Stimulated activated naive CD8-positive, alpha-beta T cell treated with anti-CD3 and anti-CD28 coated beads, Interleukin-15, Interleukin-2, amounts not matched to agents 100 ng/mL and 50 ng/mL, for 24 hours (primary cell): ENCODE measurements at regions not wholly inside any gene's neighbourhood (a gene's known extent, or its start where the extent isn't known, plus 50 kb on each side); places are given as distances from the start of the nearest gene placed in this dataset.
"Not testable (repeated sequence)": the region's sequence is repeated elsewhere in the genome, so short reads cannot be mapped to it uniquely, and the experiment has no call there.

Experiments used
- H3K27ac Mint-ChIP-seq: one replicate; pipeline ENCODE4 v1.8.0; 2021; ENCODE audit warnings: mild to moderate bottlenecking, mixed read lengths
- H3K27me3 Mint-ChIP-seq: one replicate; pipeline ENCODE4 v1.8.0; 2021; ENCODE audit warnings: mixed read lengths
- H3K36me3 Mint-ChIP-seq: one replicate; pipeline ENCODE4 v1.8.0; 2021; ENCODE audit warnings: low read depth, mixed read lengths
- H3K4me1 Mint-ChIP-seq: one replicate; pipeline ENCODE4 v1.8.0; 2021; ENCODE audit warnings: low read depth, mixed read lengths
- H3K4me3 Mint-ChIP-seq: one replicate; pipeline ENCODE4 v1.8.0; 2021; ENCODE audit warnings: mild to moderate bottlenecking, mixed read lengths
- H3K9me3 Mint-ChIP-seq: one replicate; pipeline ENCODE4 v1.8.0; 2021; ENCODE audit warnings: mixed read lengths

DNA sequence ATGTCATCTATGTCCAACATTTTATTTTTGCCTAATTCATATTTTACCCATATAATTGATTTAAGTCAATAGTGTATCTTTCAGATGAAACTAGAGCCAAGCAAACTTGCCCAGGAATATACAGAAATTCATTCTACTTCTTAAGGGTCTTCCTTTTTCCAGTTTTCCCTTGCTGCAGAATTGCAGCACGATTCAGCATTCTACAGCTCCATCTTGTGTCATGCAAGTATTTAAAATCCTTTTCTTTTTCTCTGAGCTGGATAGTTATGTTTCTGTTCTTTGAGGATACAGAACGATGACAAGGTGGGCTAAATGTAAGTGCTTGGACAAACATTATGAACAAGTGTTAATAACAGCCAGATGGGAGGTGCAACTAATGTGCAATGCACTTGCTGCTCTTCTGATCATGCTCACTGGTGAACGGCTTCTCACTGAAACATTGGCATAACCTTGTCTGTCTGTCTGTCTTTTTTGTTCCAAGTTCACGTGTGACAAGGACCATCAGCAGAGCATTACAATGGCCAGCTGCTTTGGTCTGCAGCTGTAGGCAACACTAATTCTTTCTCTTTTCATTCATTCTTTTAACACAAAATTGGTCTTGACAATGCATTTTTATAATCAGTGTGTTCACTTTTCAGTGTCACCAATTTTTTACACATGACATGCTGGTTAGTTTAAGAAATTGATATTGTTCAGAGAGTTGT, 1821.7 kb downstream of the ARAP2 start:
- no peaks in the 10 kb centered on the region for H3K27me3 Mint-ChIP-seq
- H3K4me3 Mint-ChIP-seq, result no peak overlapping the region
- H3K36me3 Mint-ChIP-seq, result no peaks in the 10 kb centered on the region
- H3K27ac Mint-ChIP-seq, result no peak overlapping the region
- H3K9me3 Mint-ChIP-seq, result peaks cover 6% of the 10 kb centered on the region
- H3K4me1 Mint-ChIP-seq, result no peaks in the 10 kb centered on the region

DNA sequence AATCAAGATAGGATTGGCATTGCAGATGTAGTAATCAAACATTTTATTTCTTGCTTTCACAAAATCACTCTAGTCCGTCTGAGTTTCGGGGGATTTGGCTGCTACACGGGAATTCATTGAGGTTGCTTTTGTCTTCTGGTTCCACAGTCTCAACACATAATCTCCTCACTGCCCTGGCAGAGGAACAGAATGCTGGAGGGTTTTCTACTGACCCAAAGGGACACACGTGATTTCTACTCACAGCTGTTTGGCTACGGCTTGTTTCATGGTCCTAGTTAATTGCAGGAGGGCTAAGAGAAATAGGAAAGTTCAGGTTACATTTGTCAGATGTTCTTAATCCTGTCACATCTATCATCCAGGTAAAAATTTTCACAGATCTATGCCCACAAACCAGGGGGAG, 1811.6 kb downstream of the ARAP2 start:
- Mint-ChIP-seq H3K27ac (no peak overlapping the region), H3K9me3 (peaks cover 6% of the 10 kb centered on the region), H3K4me3 (no peak overlapping the region), H3K27me3 (no peaks in the 10 kb centered on the region), H3K4me1 (no peaks in the 10 kb centered on the region), H3K36me3 (no peaks in the 10 kb centered on the region)

DNA sequence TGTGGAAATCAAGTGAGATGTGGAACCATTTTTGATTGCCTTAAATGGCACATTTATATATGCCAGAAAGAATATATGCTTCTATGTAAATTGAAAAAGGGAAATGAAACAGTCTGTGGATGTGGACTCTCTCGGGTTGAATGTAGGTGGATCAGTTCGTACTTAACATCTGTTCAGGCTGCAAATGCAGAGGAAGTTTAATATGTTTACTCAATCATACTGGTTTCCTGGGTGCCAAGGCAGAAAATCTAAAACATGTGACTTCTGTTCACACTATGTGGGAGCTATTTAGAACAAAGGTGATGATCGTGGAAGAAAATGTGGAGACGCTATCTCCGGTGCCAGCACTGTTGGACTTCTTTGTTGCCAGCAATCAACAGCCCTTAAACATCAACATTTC, 1809.9 kb downstream of the ARAP2 start:
- H3K9me3 Mint-ChIP-seq, H3K27me3 Mint-ChIP-seq: not testable (repeated sequence)

DNA sequence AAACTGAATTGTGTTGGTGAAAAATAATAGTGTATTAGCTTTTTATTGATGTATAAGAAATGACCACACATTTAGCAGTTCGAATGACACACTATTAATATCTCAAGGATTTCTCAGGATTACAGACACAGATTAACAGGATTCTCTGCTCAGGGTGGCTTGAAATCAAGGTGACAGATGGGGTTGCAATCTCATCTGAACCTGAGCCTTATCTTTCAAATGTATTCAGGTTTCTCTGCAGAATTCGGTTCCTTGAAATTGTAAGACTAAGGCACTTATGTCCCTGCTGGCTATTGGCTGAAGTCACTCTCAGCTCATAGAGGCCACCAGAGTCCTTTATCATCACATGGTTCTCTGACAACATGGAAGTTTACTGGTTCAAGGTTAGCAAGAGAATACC, 1780.1 kb downstream of the ARAP2 start:
- Mint-ChIP-seq H3K4me1 (no peaks in the 10 kb centered on the region), H3K27ac (no peak overlapping the region), H3K36me3 (no peaks in the 10 kb centered on the region), H3K4me3 (no peak overlapping the region), H3K27me3 (no peaks in the 10 kb centered on the region), H3K9me3 (peaks cover 4% of the 10 kb centered on the region)

More for the DNA sequence above, 1809.9 kb downstream of the ARAP2 start:
- H3K4me1 Mint-ChIP-seq, H3K4me3 Mint-ChIP-seq, H3K36me3 Mint-ChIP-seq, H3K27ac Mint-ChIP-seq: not testable (repeated sequence)

DNA sequence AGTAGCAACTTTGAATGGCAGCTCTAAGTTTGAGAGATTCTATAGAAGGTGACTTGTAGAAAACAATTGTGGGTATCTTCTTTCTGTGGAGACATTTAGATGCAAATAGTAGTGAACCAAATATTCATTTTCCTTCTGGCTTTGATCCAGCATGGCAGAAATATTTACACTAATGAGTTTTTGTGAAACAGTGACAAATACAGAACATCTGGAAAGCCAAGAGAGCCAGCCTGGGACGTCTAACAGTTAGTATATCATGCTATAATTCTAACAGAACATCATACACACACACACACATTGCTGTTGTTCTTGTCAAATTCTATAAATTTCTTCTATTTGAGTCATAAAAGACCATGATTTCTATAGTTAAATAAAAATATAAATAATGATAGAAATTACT, 1777.9 kb downstream of the ARAP2 start:
- no peak overlapping the region for H3K27ac Mint-ChIP-seq
- H3K36me3 Mint-ChIP-seq, result no peaks in the 10 kb centered on the region
- no peak overlapping the region for H3K4me3 Mint-ChIP-seq
- no peaks in the 10 kb centered on the region for H3K4me1 Mint-ChIP-seq
- H3K9me3 Mint-ChIP-seq, result peaks cover 4% of the 10 kb centered on the region
- no peaks in the 10 kb centered on the region for H3K27me3 Mint-ChIP-seq

DNA sequence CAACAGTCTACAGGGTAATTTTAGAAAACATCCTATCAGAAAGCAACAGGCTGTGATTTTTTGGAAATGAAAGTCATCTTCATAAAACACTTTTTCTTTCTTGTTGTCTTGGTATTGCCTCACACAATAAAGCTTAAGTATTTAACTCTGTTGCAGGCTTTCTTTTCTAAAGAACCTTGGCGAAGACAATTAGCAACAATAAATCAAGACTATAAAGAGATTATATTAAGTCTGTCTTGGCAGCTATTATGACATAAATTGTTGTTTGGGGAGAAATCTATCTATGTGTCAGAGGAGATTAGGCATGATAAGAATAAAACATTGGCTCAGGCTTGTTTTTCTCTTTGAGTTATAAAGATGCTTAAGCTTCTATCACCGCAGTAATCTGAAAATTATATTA, 1774.8 kb downstream of the ARAP2 start:
- Mint-ChIP-seq H3K27ac (no peak overlapping the region), H3K27me3 (no peaks in the 10 kb centered on the region), H3K36me3 (no peaks in the 10 kb centered on the region), H3K4me1 (no peaks in the 10 kb centered on the region), H3K4me3 (no peak overlapping the region), H3K9me3 (peaks cover 7% of the 10 kb centered on the region)

DNA sequence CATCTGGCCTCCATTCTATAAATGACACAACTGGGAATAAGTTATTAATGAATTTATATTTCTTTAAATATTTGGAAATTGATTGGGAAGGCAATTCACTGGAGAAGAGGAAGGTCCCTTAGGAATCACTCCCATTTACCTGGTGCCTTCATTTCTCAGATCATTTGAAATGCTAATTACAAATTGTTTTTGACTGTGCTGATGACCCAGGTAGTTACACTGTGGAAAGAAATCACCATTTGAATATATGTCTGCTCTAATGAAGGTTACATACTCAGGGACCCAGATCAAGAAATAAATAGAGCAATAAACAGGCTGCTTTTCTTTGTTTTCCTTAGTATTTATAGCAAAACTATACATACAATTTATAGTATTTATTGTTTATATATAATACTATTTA, 1759.1 kb downstream of the ARAP2 start:
- Mint-ChIP-seq H3K4me1 (no peaks in the 10 kb centered on the region), H3K4me3 (no peak overlapping the region), H3K27me3 (no peaks in the 10 kb centered on the region), H3K27ac (no peak overlapping the region), H3K9me3 (peaks cover 5% of the 10 kb centered on the region), H3K36me3 (no peaks in the 10 kb centered on the region)

DNA sequence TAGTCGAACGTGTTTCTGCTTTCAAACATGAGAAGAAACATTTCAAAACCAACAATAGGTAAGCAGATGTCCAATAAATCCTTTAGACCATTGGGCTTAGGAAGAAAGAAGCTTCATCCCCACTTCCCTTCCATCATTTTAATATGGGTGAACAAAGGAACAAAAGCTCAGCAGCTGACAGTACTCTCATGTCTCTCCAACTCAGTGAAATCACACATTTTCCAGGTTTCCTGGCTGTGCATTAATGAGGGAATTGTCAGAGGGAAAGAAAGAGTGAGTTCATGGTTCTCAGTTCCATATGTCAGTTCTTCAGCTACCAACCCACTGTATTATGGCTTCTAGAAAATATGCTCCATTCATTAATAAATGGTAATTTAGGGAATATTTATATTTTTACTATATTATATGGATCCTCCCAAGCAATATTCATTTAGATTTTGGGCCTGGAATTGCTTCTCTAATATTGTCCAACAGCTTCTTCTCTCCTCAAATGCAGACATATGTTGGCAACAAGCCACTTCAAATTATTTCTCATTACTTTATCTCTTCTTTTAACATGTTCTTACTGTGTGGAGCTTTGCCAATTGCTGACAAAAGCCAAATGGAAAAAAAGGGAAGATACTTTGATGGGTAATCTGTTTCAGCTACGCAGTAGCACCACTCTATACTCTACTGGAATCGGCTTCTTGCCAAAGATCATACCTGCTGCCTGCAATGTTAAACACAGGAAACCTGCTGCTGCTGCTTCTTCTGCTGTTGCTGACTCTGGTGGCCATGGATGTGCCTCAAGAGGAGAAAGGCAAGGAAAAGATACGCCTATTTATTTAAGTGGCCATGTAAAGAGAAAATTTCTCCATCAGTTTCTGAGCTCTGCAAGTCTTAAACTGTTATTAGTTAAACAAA, 1757.6 kb downstream of the ARAP2 start:
- Mint-ChIP-seq H3K27me3 (no peaks in the 10 kb centered on the region), H3K4me3 (no peak overlapping the region), H3K27ac (no peak overlapping the region), H3K4me1 (no peaks in the 10 kb centered on the region), H3K9me3 (peaks cover 5% of the 10 kb centered on the region), H3K36me3 (no peaks in the 10 kb centered on the region)

DNA sequence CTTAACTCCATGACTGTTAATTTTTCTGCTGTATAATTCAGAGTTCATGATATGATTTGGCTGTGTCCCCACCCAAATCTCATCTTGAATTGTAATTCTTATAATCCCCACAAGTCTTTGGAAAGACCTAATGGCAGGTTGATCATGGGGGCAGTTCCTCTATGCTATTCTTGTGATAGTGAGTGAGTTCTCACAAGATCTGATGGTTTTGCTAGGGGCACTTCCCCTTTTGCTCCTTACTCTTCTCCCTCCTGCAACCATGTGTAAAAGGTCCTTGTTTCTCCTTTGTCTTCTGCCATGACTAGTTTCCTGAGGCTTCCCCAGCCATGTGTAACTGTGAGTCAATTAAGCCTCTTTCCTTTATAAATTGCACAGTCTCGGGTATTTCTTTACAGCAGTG, 1751.9 kb downstream of the ARAP2 start:
- Mint-ChIP-seq H3K36me3 (no peaks in the 10 kb centered on the region), H3K4me1 (no peaks in the 10 kb centered on the region), H3K9me3 (peaks cover 8% of the 10 kb centered on the region), H3K4me3 (no peak overlapping the region), H3K27me3 (no peaks in the 10 kb centered on the region), H3K27ac (no peak overlapping the region)

DNA sequence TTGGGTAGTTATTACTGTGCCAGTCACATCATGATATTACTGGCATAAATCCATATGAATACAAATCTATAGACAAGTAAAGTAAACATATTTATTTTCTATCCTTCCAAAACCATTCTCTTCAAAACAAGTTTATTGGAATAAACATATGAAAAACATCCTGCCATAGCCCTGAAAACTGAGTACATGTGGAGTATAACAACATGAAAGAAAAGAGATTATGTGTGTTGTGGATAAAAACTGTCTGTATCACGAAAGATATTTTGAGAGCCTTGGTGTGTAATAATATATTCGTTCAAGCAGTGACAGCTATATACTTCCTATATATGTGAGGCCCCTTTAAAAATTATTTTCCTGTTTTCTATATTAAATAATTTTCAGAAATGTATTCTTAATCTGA, 1742.2 kb downstream of the ARAP2 start:
- Mint-ChIP-seq H3K27ac (no peak overlapping the region), H3K36me3 (no peaks in the 10 kb centered on the region), H3K9me3 (peaks cover 4% of the 10 kb centered on the region), H3K4me3 (no peak overlapping the region), H3K4me1 (no peaks in the 10 kb centered on the region), H3K27me3 (no peaks in the 10 kb centered on the region)

DNA sequence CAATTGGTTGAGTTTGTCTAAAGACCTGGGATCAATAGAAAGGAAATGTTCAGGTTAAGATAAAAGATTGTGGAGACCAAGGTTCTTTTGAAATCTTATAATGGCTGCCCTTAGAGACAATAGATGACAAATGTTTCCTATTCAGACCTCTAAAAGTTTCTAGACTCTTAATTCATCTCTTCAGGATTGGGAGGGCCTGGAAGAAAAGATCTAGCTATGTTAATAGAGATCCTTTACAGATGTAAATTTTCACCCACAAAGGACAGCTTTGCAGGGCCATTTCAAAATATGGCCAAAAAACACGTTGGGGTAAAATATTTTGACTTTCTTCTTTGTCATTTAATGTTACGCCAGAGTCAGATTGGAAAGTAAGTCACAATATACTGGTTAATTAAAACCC, 1739.6 kb downstream of the ARAP2 start:
- H3K27ac Mint-ChIP-seq, H3K4me3 Mint-ChIP-seq, H3K9me3 Mint-ChIP-seq: not testable (repeated sequence)

DNA sequence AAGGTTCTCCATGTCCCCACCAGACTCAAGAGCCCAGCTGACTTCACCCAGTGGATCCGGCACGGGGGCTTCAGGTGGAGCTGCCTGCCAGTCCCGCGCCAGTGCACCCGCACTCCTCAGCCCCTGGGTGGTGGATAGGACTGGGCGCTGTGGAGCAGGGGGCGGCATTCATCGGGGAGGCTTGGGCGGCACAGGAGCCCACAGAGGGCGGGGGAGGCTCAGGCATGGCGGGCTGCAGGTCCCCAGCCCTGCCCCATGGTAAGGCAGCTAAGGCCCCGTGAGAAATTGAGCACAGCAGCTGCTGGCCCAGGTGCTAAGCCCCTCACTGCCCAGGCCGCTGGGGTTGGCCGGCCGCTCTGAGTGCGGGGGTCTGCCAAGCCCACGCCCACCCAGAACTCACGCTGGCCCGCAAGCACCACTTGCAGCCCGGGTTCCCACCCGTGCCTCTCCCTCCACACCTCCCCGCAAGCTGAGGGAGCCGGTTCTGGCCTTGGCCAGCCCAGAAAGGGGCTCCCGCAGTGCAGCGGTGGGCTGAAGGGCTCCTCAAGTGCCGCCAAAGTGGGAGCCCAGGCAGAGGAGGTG, 1737.7 kb downstream of the ARAP2 start:
- H3K27me3 Mint-ChIP-seq, H3K27ac Mint-ChIP-seq, H3K4me1 Mint-ChIP-seq, H3K9me3 Mint-ChIP-seq, H3K4me3 Mint-ChIP-seq, H3K36me3 Mint-ChIP-seq: not testable (repeated sequence)

More for the DNA sequence above, 1739.6 kb downstream of the ARAP2 start:
- H3K27me3 Mint-ChIP-seq, H3K4me1 Mint-ChIP-seq, H3K36me3 Mint-ChIP-seq: not testable (repeated sequence)

DNA sequence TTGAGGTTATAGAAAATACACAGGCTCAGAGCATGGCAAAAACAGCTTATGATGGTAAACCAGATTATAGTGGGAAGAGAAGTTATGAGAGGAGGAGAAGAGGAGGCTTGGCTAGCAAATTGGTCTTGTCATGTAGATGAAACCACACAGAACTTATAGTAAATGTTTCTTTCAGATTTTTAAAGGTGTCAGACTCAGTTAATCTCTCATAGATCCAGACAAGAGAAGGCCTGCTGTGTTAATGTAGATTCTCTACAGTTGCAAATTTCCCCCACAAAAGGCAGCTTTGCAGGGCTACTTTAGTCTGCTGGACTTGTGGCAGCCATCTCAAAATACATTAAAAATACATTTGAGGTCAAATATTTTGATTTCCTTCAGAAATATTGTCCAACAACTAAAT, 1731.7 kb downstream of the ARAP2 start:
- Mint-ChIP-seq H3K27me3 (no peaks in the 10 kb centered on the region), H3K4me3 (no peak overlapping the region), H3K4me1 (no peaks in the 10 kb centered on the region), H3K36me3 (no peaks in the 10 kb centered on the region), H3K9me3 (peaks cover 5% of the 10 kb centered on the region), H3K27ac (no peak overlapping the region)

DNA sequence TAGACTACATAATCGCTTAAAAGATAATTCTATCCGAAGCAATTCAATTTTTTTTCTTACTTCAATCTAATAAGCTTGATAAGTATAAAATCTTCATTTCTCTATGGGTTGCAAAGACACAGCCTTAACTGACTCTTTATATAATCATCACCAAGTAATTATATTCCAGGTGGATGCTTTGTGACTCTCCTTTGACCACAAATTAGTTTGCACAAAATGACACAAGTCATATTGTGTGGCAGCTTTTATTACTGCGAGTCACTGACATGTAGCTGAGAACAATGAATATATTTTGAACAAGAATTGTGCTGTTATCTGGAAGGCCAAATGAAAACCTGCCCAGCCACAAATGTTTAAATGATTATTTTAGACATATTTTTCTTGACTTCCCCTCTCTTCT, 1727.8 kb downstream of the ARAP2 start:
- H3K36me3 Mint-ChIP-seq, result no peaks in the 10 kb centered on the region
- H3K27ac Mint-ChIP-seq, result no peak overlapping the region
- no peak overlapping the region for H3K4me3 Mint-ChIP-seq
- peaks cover 5% of the 10 kb centered on the region for H3K9me3 Mint-ChIP-seq
- no peaks in the 10 kb centered on the region for H3K4me1 Mint-ChIP-seq
- H3K27me3 Mint-ChIP-seq, result no peaks in the 10 kb centered on the region

DNA sequence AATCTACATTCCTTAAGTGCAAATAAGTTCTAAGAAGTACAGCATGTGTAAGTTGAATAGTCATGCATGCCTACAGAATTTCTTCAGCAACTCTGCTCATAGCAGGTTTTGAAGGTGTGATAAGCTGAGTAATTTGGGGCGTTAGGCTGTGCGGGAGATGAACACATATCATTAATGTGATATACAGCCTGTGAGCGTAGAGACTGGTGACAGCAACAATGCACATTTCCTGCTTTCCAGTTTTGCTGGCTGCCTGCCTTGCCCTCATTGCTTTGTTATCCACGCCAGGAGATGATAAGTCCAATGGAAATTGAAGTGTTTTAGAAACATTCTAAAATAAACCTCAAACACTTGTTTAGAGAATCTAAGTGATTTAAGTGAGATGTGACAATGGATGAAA, 1709.4 kb downstream of the ARAP2 start:
- H3K9me3 Mint-ChIP-seq, result peaks cover 4% of the 10 kb centered on the region
- no peaks in the 10 kb centered on the region for H3K4me1 Mint-ChIP-seq
- no peaks in the 10 kb centered on the region for H3K36me3 Mint-ChIP-seq

More for the DNA sequence above, 1709.4 kb downstream of the ARAP2 start:
- Mint-ChIP-seq H3K4me3 (no peak overlapping the region), H3K27me3 (no peaks in the 10 kb centered on the region), H3K27ac (no peak overlapping the region)
